HepG2 (cell line): ENCODE measurements at regions not wholly inside any gene's neighbourhood (a gene's known extent, or its start where the extent isn't known, plus 50 kb on each side); places are given as distances from the start of the nearest gene placed in this dataset.

Source experiments
- ATAC-seq: fragments of 200-7000 bp; cut with Tn5 transposase; 3 replicates; pipeline ENCODE4 v1.9.1; 2020; ENCODE audit warnings: mild to moderate bottlenecking, moderate library complexity
- BruUV-seq: library from RNA; stranded (reverse); fragments of 400-500 nt; replicated peaks from 2 replicates; lab custom pipeline; 2021; lab: Mats Ljungman, UMichigan
- CTCF ChIA-PET: fragments of 300-600 bp; formaldehyde crosslinking; extraction: SDS; loops from one replicate; lab custom pipeline; 2021; ENCODE audit warnings: low total read pairs, inconsistent platforms, low intra/inter-chr PET ratio; lab: Yijun Ruan, JAX
- POLR2A ChIA-PET: fragments of 350-600 bp; sonication (Branson Sonifier 250); formaldehyde crosslinking; loops from one replicate; lab custom pipeline; 2020; ENCODE audit warnings: antibody characterized with exemption, inconsistent platforms; lab: Yijun Ruan, JAX
- DNase-seq: peaks from one replicate; pipeline ENCODE4 v3.0.0-alpha.2; 2015; ENCODE audit warnings: low spot score
- FAIRE-seq: peaks from 3 replicates; lab custom pipeline; 2011; peaks lifted over from hg19 to GRCh38; lab: Jason Lieb, UNC
- H2AFZ ChIP-seq: one replicate; pipeline ENCODE4 v1.6.1; 2011; ENCODE audit warnings: low read length, inconsistent platforms
- H3K27ac ChIP-seq: fragments of 300-600 bp; 3 replicates; pipeline ENCODE4 v1.8.0; 2011; ENCODE audit warnings: mixed run types, mild to moderate bottlenecking, mixed read lengths, low read length, inconsistent platforms; ENCODE audit not compliant: insufficient read depth; ENCODE audit errors: extremely low read length
- H3K27me3 ChIP-seq, 2 experiments: fragments of 200-600 bp in 1 of 2; 2 replicates in 1 of 2; 3 replicates in 1 of 2; pipeline versions ENCODE4 v1.6.0 to v1.8.0; 2011; ENCODE audit warnings: low read length in 2 of 2, mild to moderate bottlenecking in 2 of 2, moderate library complexity in 2 of 2, inconsistent platforms in 1 of 2; ENCODE audit not compliant: insufficient read depth in 2 of 2, control insufficient read depth in 1 of 2
- H3K36me3 ChIP-seq, 2 experiments: fragments of 200-600 bp in 1 of 2; replicated peaks in 1 of 2; 2 replicates in 1 of 2; 3 replicates in 1 of 2; pipeline versions ENCODE4 v1.5.1 to v1.8.0; 2011; ENCODE audit warnings: low read length in 2 of 2, inconsistent platforms in 1 of 2; ENCODE audit not compliant: insufficient read depth in 2 of 2, control insufficient read depth in 1 of 2
- H3K4me1 ChIP-seq: 2 replicates; pipeline ENCODE4 v1.5.1; 2012; ENCODE audit warnings: low read length, inconsistent platforms; ENCODE audit not compliant: insufficient read depth
- H3K4me2 ChIP-seq: 2 replicates; pipeline ENCODE4 v1.6.0; 2011; ENCODE audit warnings: low read depth, low read length, inconsistent platforms
- H3K4me3 ChIP-seq, 3 experiments: fragments of 200-600 bp in 1 of 3; sonication (generic), shearing (Covaris generic) in 1 of 3; replicated peaks in 1 of 3; 2 replicates each; pipeline ENCODE4 v1.5.1; 2011 to 2016; ENCODE audit warnings: low read length in 3 of 3, inconsistent platforms in 2 of 3, low read depth in 2 of 3, mild to moderate bottlenecking in 2 of 3, control low read depth in 1 of 3, mixed read lengths in 1 of 3; ENCODE audit not compliant: insufficient read depth in 1 of 3
- H3K79me2 ChIP-seq: one replicate; pipeline ENCODE4 v1.6.1; 2011; ENCODE audit warnings: low read length, inconsistent platforms; ENCODE audit not compliant: insufficient read depth
- H3K9ac ChIP-seq: 2 replicates; pipeline ENCODE4 v1.6.0; 2011; ENCODE audit warnings: mild to moderate bottlenecking, low read depth, low read length, inconsistent platforms; ENCODE audit not compliant: insufficient read depth
- H3K9me3 ChIP-seq: 2 replicates; pipeline ENCODE4 v1.5.1; 2012; ENCODE audit warnings: mild to moderate bottlenecking, low read length
- H4K20me1 ChIP-seq: 2 replicates; pipeline ENCODE4 v1.6.0; 2011; ENCODE audit warnings: inconsistent platforms, mild to moderate bottlenecking, low read length, moderate library complexity; ENCODE audit not compliant: insufficient read depth
- ARID2 ChIP-seq: sonication (generic); formaldehyde crosslinking; IDR thresholded peaks from 2 replicates; pipeline ENCODE4 v1.8.1; 2022; ENCODE audit warnings: mild to moderate bottlenecking, missing genetic modification reagents, borderline replicate concordance
- ATAD3A ChIP-seq: sonication (generic); formaldehyde crosslinking; IDR thresholded peaks from 2 replicates; pipeline ENCODE4 v1.4.0; 2020; ENCODE audit warnings: missing genetic modification reagents
- HIC2 ChIP-seq: sonication (generic); formaldehyde crosslinking; IDR thresholded peaks from 2 replicates; pipeline ENCODE4 v1.9.0; 2022; ENCODE audit warnings: low read depth, missing genetic modification reagents
- KDM1A ChIP-seq: IDR thresholded peaks from 2 replicates; pipeline ENCODE4 v1.6.1; 2016; ENCODE audit warnings: missing compliant biosample characterization
- SP140L ChIP-seq: sonication (generic); formaldehyde crosslinking; IDR thresholded peaks from 2 replicates; pipeline ENCODE4 v1.4.0; 2020; ENCODE audit warnings: missing genetic modification reagents, borderline replicate concordance
- TEAD2 ChIP-seq: sonication (generic); formaldehyde crosslinking; IDR thresholded peaks from 2 replicates; pipeline ENCODE4 v1.9.0; 2021; ENCODE audit warnings: missing genetic modification reagents
- ZFYVE20 ChIP-seq: sonication (generic); formaldehyde crosslinking; IDR thresholded peaks from 2 replicates; pipeline ENCODE4 v1.8.0; 2023; ENCODE audit warnings: low read depth, mild to moderate bottlenecking, moderate library complexity, missing genetic modification reagents, borderline replicate concordance
- ZNF20 ChIP-seq: sonication (generic); formaldehyde crosslinking; IDR thresholded peaks from 2 replicates; pipeline ENCODE4 v1.4.0; 2020; ENCODE audit warnings: mild to moderate bottlenecking, moderate library complexity, missing genetic modification reagents
- ZNF260 ChIP-seq: sonication (generic); formaldehyde crosslinking; IDR thresholded peaks from 2 replicates; pipeline ENCODE4 v1.4.0; 2020; ENCODE audit warnings: missing genetic modification reagents, low read depth, mild to moderate bottlenecking, borderline replicate concordance
- ZNF431 ChIP-seq: sonication (generic); formaldehyde crosslinking; IDR thresholded peaks from 2 replicates; pipeline ENCODE4 v1.9.0; 2022; ENCODE audit warnings: missing genetic modification reagents, low read depth, mild to moderate bottlenecking, borderline replicate concordance
- ZNF530 ChIP-seq: sonication (generic); formaldehyde crosslinking; IDR thresholded peaks from 2 replicates; pipeline ENCODE4 v1.5.0; 2020; ENCODE audit warnings: low read depth, mild to moderate bottlenecking, missing genetic modification reagents
- ZZZ3 ChIP-seq: sonication (generic); formaldehyde crosslinking; IDR thresholded peaks from 2 replicates; pipeline ENCODE4 v1.4.0; 2020; ENCODE audit warnings: missing genetic modification reagents, mild to moderate bottlenecking, borderline replicate concordance
- WGBS: methylation state at CpG from one replicate; pipeline ENCODE4 v1.1.6; 2017; ENCODE audit warnings: low lambda C conversion rate; 5-methylcytosine and 5-hydroxymethylcytosine counted together
- in situ Hi-C: cut with HindIII; loops from 2 replicates; pipeline ENCODE4 v1.10.0; 2017; ENCODE audit warnings: low pct_unique_long_range_greater_than_20kb; ENCODE audit not compliant: extremely low pct_ligation_motif_present
- intact Hi-C: fragments of 100-400 bp; cut with micrococcal nuclease; formaldehyde crosslinking; loops from one replicate; pipeline ENCODE4 v1.10.0; 2022; ENCODE audit not compliant: unreplicated experiment
- TF ChIP-seq, protein P1 (sequence below): sonication (generic); formaldehyde crosslinking; conservative IDR thresholded peaks from 2 replicates; pipeline ENCODE4 v1.4.0; 2020; ENCODE audit warnings: missing genetic modification reagents
- TF ChIP-seq, protein P2 (sequence below): sonication (generic); formaldehyde crosslinking; IDR thresholded peaks from 2 replicates; pipeline ENCODE4 v1.8.1; 2023; ENCODE audit warnings: mild to moderate bottlenecking, moderate library complexity, missing genetic modification reagents
- TF ChIP-seq, protein P3 (sequence below): sonication (generic); formaldehyde crosslinking; IDR thresholded peaks from 2 replicates; pipeline ENCODE4 v1.4.0; 2020; ENCODE audit warnings: missing genetic modification reagents, borderline replicate concordance
- TF ChIP-seq, protein P4 (sequence below): sonication (generic); formaldehyde crosslinking; IDR thresholded peaks from 2 replicates; pipeline ENCODE4 v1.5.0; 2020; ENCODE audit warnings: missing genetic modification reagents, mild to moderate bottlenecking, borderline replicate concordance

DNA sequence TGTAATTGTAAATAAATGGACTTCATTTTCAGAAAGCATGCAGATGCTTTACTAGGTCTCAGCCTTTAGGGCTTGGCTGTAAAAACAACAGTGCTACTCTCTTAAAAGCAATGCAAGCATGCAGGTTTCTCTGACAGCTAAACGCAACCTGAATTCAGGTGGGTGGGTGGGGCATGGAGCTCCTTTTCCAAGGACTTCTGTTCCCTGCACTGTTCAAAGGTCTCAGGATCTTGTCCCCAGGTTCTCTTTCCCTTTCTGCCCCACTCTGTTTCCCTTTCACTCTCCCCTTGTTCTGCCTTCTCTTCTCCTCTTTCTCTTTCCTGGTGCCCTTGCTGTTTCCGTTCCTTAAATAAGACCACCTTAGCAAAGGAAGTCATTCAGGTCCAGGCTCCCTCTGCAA, 1527.5 kb upstream of the SLC10A2 start:
- no peaks in the 10 kb centered on the region for H3K27me3 ChIP-seq
- ChIA-PET POLR2A (no interaction called here), CTCF (no interaction called here)
- in situ Hi-C loops = no loop called here
- TF ChIP-seq KDM1A (CRISPR knock-in tag) (no peak), ZFYVE20 (CRISPR knock-in tag) (no peak), HIC2 (no peak), TEAD2 (no peak), ZNF530 (CRISPR knock-in tag) (no peak), SP140L (no peak), ZNF260 (CRISPR knock-in tag) (no peak), ZNF20 (CRISPR knock-in tag) (no peak), ARID2 (CRISPR knock-in tag) (no peak), ATAD3A (CRISPR knock-in tag) (no peak), ZZZ3 (CRISPR knock-in tag) (no peak), ZNF431 (no peak)
- TF ChIP-seq, protein P1, sequence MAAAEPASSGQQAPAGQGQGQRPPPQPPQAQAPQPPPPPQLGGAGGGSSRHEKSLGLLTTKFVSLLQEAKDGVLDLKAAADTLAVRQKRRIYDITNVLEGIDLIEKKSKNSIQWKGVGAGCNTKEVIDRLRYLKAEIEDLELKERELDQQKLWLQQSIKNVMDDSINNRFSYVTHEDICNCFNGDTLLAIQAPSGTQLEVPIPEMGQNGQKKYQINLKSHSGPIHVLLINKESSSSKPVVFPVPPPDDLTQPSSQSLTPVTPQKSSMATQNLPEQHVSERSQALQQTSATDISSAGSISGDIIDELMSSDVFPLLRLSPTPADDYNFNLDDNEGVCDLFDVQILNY (CRISPR knock-in tag) = no peak
- TF ChIP-seq, protein P2, sequence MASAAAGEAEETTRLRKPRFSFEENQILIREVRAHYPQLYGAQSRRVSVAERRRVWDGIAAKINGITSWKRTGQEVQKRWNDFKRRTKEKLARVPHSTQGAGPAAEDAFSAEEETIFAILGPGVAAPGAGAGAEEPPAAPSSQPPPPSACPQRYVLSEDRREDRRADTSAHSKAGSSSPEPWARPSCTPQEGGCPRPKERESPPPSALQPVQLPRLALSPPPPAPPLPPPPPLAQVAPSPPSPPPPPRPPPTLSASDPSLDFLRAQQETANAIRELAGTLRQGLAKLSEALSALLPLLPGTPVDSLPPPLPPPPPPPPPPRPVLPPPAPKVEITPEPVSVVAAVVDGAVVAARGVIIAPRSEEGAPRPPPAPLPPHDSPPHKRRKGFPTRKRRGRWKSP = no peak
- TF ChIP-seq, protein P3, sequence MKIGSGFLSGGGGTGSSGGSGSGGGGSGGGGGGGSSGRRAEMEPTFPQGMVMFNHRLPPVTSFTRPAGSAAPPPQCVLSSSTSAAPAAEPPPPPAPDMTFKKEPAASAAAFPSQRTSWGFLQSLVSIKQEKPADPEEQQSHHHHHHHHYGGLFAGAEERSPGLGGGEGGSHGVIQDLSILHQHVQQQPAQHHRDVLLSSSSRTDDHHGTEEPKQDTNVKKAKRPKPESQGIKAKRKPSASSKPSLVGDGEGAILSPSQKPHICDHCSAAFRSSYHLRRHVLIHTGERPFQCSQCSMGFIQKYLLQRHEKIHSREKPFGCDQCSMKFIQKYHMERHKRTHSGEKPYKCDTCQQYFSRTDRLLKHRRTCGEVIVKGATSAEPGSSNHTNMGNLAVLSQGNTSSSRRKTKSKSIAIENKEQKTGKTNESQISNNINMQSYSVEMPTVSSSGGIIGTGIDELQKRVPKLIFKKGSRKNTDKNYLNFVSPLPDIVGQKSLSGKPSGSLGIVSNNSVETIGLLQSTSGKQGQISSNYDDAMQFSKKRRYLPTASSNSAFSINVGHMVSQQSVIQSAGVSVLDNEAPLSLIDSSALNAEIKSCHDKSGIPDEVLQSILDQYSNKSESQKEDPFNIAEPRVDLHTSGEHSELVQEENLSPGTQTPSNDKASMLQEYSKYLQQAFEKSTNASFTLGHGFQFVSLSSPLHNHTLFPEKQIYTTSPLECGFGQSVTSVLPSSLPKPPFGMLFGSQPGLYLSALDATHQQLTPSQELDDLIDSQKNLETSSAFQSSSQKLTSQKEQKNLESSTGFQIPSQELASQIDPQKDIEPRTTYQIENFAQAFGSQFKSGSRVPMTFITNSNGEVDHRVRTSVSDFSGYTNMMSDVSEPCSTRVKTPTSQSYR (CRISPR knock-in tag) = no peak
- TF ChIP-seq, protein P4, sequence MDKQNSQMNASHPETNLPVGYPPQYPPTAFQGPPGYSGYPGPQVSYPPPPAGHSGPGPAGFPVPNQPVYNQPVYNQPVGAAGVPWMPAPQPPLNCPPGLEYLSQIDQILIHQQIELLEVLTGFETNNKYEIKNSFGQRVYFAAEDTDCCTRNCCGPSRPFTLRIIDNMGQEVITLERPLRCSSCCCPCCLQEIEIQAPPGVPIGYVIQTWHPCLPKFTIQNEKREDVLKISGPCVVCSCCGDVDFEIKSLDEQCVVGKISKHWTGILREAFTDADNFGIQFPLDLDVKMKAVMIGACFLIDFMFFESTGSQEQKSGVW (CRISPR knock-in tag) = no peak
- intact Hi-C loops = no loop called here
- DNase-seq (no peak), ATAC-seq (no peak), FAIRE-seq (no peak)
- no peak overlapping the region for H2AFZ ChIP-seq
- no peak overlapping the region for H3K4me3 ChIP-seq
- H3K4me1 ChIP-seq = no peaks in the 10 kb centered on the region
- no peaks in the 10 kb centered on the region for H3K79me2 ChIP-seq
- no peaks in the 10 kb centered on the region for H4K20me1 ChIP-seq
- no peak overlapping the region for H3K27ac ChIP-seq
- H3K9ac ChIP-seq = no peak overlapping the region
- no peak overlapping the region for H3K4me2 ChIP-seq
- 0% methylated on average over 2 of the region's 2 CpGs for WGBS
- peaks cover 47% of the 10 kb centered on the region; the same call in 1 of the 2 replicates for H3K9me3 ChIP-seq
- BruUV-seq = no TSS peak
- no peaks in the 10 kb centered on the region for H3K36me3 ChIP-seq
